GM21825 (cell line): ENCODE measurements at regions not wholly inside any gene's neighbourhood (a gene's known extent, or its start where the extent isn't known, plus 50 kb on each side); places are given as distances from the start of the nearest gene placed in this dataset.
"Not testable (repeated sequence)": the region's sequence is repeated elsewhere in the genome, so short reads cannot be mapped to it uniquely, and the experiment has no call there.

Experiments
- ATAC-seq: cut with Tn5 transposase; IDR thresholded peaks from one replicate; pipeline ENCODE4 v1.9.1; 2021; ENCODE audit warnings: mild to moderate bottlenecking, moderate library complexity; ENCODE audit not compliant: unreplicated experiment

DNA sequence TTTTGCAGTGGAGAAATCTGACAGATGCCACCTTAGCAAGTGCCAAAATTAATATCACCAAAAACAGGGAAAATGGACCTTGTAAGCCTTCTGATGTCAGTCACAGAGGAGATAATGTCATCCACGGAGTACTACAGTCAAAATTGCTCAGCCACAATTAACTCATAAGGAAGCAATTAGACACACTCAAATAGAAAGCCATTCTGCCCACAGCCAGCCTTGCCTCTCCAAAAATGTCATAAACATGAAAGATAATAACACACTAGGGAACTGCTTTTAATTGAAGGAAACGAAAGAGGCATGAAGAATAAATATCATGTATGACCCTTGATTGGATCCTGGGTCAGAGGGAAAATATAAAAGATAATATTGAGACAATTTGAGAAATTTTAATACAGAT lies 505.6 kb upstream of the API5 start:
- no peak for ATAC-seq

DNA sequence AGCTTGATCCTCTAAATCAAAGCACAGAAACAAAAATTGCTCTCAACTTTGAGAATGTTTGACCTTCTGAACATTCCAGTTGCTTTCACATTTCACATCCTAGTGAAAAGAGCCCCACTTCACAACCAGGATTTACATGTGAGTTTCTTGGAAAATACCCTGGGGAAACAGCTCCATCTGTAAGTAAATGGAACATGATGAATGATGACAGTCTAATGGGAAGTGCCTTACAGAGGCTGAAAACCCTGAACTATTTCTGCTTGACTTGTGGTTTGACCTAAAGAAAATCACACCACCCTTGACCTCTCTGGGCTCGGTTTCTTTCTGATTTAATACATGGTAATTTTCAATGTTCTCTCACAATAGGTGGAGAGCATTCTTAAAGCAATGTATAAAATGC lies 499.4 kb upstream of the API5 start:
- no peak for ATAC-seq

DNA sequence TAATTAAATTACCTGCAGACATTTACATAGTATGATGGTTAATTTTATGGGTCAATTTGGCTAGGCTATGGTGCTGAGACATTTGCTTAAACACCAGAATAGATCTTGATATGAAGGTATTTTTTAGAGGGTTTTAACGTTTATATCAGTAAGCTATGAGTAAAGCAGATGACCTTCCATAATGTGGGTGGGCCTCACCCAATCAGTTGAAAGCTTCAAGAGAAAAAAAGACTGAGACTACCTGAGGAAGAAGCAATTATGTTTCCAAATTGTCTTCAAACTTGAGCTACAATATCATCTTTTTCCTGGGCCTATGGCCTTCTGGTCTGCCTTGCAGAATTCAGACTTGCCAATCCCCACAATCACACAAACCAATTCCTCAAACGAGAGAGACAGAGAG lies 498.8 kb upstream of the API5 start:
- ATAC-seq = no peak

DNA sequence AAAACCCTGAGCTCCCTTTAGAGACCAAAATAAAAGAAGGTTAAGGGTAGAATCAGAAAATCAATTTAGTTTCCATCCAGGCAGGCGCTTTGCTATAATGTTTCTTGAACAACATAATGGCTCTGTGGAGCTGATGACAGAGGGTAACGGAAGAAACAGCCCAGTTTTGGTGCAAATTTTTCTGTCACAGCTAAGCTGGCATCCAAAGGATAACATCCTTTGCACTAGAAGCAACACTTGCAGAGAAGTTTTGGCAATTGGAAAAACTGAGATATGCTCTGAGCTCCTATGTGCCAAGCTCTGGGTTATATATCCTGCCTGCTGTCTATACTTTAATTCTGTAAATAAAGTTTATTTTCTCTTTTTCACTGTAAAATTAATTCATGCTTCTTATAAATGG lies 495.3 kb upstream of the API5 start:
- no peak for ATAC-seq

DNA sequence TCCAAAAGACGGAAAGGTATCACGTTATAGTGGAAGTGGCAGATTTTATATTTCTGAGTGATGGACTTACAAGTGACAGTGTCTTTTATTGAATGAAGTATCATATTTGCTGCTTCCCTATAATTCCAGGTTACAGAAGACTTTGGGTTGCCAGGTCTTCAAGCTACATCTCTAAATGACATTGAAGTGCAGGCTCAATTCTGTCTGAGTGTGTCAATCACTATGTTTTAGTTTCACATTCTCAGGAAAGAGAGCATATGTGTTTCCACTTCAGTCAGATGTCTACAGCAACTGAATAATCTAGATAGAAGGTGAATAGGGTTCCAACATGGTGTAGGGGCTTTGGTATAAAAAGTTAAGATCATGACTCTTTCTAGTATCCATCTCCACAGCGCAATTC lies 492.7 kb upstream of the API5 start:
- ATAC-seq = no peak

DNA sequence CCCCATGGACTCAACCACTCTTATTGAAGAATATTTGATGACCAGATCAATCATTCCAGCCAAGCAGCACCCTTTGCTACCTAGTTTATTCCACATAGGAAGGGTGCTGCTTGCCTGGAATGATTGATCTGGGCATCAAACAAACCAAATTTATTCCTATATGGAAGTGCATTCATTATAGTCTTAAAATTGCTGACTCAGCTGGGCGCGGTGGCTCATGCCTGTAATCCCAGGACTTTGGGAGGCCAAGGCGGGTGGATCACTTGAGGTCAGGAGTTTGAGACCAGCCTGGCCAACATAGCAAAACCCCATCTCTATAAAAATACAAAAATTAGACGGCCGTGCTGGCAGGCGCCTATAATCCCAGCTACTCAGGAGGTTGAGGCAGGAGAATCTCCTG lies 489.6 kb upstream of the API5 start:
- ATAC-seq = not testable (repeated sequence)

DNA sequence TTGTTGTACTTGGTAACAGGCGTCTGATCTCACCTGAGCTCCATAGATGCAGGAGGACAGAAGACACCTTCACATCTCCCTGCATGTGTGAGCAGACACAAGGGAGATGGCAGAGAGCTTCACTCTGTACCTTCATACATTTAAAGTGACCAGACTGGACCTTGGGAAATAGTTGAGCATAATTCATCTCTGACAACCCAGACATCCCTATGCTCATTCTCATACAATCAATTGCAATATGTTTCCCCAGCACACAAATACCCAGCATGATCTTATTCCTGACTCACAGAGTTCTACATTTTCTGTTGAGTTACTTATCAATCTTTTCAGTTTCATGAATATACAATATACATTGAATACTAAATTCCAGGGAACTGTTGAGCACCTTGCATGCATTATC lies 488.2 kb upstream of the API5 start:
- ATAC-seq = no peak

DNA sequence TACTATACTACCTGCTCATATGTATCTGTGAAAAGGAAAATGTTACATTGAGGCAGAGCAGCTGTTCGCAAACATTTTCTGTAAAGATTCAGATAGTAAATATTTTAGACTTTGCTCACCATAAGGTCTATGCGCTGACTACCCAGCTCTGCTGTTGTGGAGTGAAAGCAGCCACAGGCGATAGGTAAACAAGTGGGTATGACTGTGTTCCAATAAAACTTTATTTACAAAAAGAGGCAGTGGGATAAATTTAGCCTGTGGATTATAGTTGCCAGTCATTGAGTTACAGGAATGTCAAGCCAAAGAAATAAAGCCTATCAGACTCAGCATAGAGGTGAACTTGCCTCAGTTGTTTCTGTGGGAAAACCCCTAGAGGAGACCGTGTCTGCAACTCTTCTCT lies 487.7 kb upstream of the API5 start:
- no peak for ATAC-seq

DNA sequence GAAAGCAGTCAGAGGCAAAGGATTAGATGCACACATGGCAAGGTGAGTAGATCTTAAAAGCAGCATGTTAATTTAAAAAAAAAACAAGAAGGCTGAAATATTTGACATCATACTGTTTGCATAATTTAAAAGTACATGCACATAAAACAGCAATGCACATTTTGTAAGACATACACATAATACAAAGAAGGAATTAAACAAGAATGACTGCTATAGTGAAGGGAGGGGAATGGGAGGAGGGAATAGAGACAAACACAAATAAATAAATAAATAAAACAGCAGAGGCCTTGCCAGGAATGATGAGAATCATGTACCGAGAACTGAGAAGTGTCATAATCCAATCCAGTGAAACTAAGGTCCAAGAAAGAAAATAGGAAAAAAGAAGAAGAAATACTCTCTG lies 486.2 kb upstream of the API5 start:
- ATAC-seq = no peak

DNA sequence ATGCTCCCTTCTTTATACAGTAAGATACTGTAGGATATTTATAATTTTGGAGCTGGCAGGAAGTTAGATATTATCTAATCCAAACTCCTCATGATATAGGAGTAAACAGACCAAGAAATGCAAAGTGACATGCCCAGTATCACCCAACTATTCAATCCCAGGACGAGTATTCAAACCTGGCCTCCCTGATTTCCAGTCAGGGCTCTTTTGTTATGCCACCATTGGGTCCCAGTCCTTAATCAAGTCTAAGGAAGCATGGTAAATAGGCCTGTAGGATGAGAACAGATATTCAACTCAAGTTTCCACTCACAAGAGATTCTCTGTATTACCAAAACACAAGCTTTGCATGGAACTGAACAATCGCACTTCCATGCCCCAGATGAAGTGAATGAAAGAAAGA lies 484.0 kb upstream of the API5 start:
- ATAC-seq = no peak

DNA sequence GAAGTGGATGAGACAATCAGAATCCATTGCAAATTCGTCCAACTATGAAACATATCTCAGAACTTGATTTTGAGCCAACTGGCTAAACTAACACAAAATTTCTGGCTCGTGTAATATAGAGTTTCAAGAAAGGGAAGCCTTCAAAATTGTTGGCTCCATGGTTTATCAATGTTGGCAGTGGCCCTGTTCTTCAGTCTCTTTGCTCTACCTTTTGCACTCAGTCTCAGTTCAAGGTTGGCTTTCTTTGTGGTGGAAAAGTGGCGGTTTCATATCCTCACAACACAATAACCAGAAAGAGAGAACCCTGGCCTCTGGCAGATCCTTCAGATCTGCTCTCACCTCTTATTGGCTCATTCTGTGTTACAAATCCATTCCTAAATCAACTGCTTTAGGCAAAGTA lies 473.8 kb upstream of the API5 start:
- no peak for ATAC-seq

DNA sequence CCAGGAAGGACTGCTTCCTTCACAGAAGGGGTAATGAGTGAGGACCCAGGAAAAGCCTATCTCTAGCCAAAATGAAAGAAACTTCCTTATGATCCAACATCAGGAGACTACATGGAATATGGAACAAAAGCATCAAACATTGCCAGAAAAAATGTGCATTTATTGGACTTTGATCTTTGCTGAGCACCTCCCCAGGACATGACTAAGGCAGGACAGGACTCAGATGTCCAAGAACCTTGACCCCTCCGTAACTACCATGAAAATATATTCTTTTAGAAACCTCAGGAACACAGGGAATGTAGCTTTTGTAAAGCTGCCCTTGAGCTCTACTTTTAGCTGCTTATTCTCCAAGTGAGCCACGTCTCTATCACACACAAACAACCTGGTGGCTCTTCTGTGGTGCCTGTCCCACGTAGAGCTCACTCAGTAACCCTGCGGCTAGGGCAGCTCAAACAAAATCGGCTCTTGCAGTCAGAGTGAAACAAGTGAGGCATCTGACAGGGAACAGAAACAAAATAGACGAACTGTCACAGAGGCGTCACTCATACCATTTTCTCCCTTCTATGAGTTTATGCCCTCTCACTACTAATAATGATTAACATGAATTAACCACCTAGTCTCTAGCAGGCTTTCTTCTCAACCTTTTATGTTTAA lies 471.5 kb upstream of the API5 start:
- no peak for ATAC-seq

DNA sequence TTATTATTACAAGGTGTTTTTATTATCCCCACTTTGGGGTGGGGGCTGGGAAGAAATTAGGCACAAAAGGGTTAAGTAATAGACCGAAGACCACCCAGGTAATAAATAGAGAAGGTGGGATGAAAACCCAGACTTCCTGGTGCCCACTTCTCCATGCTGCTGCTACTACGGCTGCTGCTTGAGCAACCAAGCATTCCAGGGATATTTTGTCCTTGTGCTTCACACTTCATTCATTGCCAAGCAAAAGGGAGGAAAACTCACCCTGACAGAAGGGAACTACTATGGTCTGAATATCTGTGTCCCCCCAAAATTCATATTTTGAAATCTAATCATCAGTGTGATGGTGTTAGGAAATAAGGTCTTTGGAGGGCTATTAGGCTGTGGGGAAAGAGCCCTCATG lies 470.9 kb upstream of the API5 start:
- ATAC-seq = no peak

DNA sequence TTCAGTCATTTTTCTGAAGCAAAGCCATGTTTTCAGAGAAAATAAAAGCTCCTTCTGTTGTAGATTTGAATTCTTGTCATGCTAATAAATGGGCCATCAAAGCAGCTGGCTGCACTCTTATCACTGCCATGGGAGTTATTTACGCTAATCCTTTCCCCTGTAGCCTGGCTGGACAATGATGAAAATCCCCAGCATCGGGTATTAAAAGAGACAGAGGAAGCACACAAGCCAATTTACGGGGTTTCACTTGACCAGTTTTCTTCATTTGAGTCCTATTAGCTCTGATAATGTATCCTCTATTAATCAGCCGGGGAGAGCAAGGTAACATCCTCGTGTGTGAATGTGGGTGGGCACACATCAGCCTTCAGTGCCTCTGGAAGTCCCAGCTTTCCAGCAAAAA lies 470.2 kb upstream of the API5 start:
- no peak for ATAC-seq

DNA sequence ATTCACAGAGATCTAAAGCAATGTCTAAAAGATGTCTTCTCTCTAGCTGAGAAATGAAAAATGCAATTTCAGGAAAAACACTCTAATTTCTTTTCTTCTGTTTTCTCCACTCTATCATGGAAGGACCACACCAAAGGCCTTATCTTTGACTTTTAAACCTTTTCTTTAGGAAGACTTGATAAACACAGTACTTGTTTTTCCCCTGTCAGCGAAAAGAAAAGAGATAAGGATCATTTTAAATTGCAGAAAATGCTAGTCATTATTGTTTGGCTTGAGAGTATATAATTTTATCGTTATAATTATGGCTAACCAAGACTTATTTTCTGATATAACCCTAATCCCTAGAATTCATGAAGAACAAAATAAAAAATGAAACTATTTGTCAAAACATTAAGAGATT lies 462.4 kb upstream of the API5 start:
- ATAC-seq = no peak

DNA sequence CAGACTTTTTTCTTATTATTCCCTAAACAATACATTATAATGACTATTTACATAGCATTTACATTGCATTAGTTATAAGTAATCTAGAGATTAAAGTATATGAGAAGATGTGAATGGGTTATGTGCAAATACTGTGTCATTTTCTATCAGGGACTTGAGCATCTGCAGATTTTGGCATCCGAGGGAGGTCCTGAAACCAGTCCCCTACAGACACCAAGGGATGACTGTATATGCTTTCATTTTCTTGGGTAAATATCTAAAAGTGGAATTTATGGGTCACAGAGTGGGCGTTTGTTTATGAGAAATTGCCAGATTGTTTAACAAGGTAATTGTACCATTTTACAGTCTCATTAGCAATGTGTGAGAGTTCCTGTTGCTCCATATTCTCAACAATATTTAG lies 454.5 kb upstream of the API5 start:
- ATAC-seq = no peak

DNA sequence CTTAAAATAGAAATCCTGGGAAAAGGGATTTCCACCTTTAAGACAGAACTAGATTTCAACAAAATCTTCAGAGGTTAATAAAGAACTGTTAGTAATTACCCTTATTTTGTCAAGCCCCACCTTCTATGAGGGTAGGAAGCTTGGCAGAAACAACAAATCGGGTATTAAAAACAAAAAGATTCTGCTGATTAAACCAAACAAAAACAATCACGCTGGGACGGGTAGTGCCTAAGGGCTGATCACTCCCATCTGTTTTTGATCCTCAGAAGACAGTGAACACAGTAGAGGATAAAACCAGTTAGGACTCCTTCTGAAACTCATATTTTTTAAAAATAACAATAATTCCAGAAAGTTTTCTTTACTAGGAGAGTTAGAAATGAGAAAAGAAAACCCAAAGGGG lies 441.3 kb upstream of the API5 start:
- ATAC-seq = no peak

DNA sequence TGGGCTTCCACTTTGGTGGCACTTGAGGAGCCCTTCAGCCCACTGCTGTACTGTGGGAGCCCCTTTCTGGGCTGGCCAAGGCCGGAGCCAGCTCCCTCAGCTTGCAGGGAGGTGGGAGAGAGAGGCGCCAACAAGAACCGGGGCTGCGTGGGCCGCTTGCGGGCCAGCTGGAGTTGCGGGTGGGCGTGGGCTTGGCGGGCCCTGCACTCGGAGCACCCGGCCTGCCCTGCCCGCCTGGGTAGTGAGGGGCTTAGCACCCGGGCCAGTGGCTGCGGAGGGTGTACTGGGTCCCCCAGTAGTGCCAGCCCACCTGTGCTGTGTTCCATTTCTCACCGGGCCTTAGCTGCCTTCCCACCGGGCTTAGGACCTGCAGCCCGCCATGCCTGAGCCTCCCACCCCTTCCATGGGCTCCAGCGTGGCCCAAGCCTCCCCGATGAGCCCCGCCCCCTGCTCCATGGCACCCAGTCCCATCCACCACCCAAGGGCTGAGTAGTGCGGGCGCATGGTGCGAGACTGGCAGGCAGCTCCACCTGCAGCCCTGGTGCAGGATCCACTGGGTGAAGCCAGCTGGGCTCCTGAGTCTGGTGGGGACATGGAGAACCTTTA lies 437.9 kb upstream of the API5 start:
- ATAC-seq = not testable (repeated sequence)

DNA sequence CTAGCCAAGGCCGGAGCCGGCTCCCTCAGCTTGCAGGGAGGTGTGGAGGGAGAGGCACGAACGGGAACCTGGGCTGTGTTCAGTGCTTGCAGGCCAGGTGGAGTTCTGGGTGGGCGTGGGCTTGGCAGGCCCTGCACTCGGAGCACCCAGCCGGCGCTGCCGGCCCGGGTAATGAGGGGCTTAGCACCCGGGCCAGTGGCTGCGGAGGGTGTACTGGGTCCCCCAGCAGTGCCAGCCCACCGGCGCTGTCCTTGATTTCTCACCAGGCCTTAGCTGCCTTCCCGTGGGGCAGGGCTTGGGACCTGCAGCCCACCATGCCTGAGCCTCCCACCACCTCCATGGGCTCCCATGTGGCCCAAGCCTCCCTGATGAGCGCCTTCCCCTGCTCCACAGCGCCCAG lies 430.5 kb upstream of the API5 start:
- ATAC-seq = not testable (repeated sequence)

DNA sequence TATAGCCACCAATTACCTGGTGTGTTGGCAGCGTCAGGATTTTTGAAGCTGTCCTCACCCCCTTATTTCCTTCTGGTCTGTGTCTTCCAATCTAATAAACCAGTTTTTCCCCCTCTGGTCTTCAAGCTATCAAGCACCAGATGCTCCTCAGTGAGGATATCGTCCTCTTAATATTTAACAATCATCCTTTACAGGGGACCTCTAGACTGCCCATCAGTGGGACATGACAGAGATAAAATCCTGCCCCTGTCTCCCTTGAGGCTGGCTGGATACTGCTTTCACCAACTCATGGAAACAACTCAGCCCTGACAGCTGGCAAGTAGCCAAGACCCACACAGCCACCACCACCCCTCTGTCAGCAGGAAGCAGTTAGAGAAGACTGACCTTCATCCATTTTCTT lies 421.0 kb upstream of the API5 start:
- no peak for ATAC-seq

DNA sequence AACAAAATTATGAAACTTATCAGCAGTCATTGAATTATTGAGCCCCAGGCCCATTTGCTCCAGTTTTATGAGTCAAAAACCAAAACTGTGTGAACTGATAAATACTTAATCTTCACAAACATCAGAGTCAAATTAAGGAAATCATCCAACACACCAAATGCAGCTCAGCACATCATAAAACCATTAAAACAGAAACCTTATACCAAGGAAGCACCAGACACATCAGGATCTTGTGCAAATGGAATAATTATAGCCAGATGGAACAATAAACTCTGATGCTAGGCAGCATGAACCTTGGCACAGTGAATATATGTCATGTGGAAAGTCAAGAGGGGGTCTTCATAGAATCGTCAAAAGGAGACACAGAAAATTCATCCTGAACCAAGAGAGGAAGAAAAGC lies 410.7 kb upstream of the API5 start:
- no peak for ATAC-seq

DNA sequence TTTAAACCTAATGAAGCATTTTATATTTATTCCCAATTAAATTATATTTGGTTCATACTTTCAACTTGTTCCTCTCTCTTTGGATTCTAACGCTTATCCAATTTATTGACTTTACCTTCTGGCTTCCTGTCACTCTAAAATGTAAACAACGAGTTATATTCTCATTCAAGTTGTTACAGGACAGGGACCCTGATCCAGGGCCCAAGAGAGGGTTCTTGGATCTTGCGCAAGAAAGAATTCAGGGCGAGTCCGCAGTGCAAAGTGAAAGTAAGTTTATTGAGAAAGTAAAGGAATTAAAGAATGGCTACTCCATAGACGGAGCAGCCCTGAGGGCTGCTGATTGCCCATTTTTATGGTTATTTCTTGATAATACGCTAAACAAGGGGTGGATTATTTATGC lies 405.6 kb upstream of the API5 start:
- no peak for ATAC-seq

DNA sequence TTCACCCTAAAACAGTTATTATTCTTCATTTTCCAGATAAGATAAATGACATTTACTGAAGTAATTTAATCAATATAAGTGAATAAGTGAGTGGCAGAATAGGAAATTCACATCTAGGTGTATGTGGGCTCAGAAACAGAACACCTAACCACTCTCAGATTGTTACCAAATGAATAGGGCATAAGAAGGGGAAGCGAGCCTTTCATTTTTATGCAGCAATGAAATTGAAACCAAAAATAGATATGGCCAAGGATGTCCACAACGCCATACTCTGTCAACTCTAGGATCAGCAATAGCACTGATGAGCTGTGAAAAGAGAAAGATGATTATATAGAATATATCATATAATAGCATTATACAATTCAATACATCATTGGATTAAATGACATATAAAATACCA lies 398.1 kb upstream of the API5 start:
- ATAC-seq = no peak
